Neural cell (in vitro differentiated cells): ENCODE measurements at regions not wholly inside any gene's neighbourhood (a gene's known extent, or its start where the extent isn't known, plus 50 kb on each side); places are given as distances from the start of the nearest gene placed in this dataset.

Experiments used
- H2AFZ ChIP-seq: fragments of 200-600, 300-800 bp; sonication (generic), shearing (Covaris generic); 2 replicates; pipeline ENCODE4 v1.6.0; 2014; ENCODE audit warnings: low read depth, mild to moderate bottlenecking, antibody characterized with exemption, low read length, moderate library complexity
- H3F3A ChIP-seq: fragments of 200-600 bp; shearing (Covaris generic); 2 replicates; pipeline ENCODE4 v1.6.1; 2016; ENCODE audit warnings: mild to moderate bottlenecking, moderate library complexity, mixed read lengths, antibody characterized with exemption, low read length; ENCODE audit not compliant: insufficient read depth, poor library complexity, severe bottlenecking
- H3K27ac ChIP-seq: fragments of 200-600, 300-800 bp; sonication (generic), shearing (Covaris generic); 2 replicates; pipeline ENCODE4 v1.5.1; 2014; ENCODE audit warnings: mild to moderate bottlenecking, low read length, moderate library complexity
- H3K27me3 ChIP-seq: fragments of 300-800, 200-600 bp; sonication (generic), shearing (Covaris generic); 2 replicates; pipeline ENCODE4 v1.6.0; 2014; ENCODE audit warnings: mild to moderate bottlenecking, low read depth, low read length, moderate library complexity; ENCODE audit not compliant: insufficient read depth
- H3K36me3 ChIP-seq: fragments of 300-800, 200-600 bp; sonication (generic), shearing (Covaris generic); 2 replicates; pipeline ENCODE4 v1.5.1; 2014; ENCODE audit warnings: mild to moderate bottlenecking, antibody characterized with exemption, low read length, moderate library complexity; ENCODE audit not compliant: insufficient read depth
- H3K4me2 ChIP-seq: fragments of 300-800, 200-600 bp; sonication (generic), shearing (Covaris generic); 2 replicates; pipeline ENCODE4 v1.6.0; 2014; ENCODE audit warnings: mild to moderate bottlenecking, low read length
- H3K4me3 ChIP-seq: fragments of 300-800, 200-600 bp; sonication (generic), shearing (Covaris generic); 2 replicates; pipeline ENCODE4 v1.5.1; 2014; ENCODE audit warnings: mild to moderate bottlenecking, low read length, moderate library complexity
- H3K79me2 ChIP-seq: fragments of 200-600 bp; shearing (Covaris generic); replicated peaks from 2 replicates; pipeline ENCODE4 v1.6.0; 2014; ENCODE audit warnings: mild to moderate bottlenecking, low read length, moderate library complexity; ENCODE audit not compliant: insufficient read depth
- H3K9ac ChIP-seq: fragments of 300-800, 200-600 bp; sonication (generic), shearing (Covaris generic); 2 replicates; pipeline ENCODE4 v1.6.1; 2016; ENCODE audit warnings: mild to moderate bottlenecking, low read length, mixed read lengths
- H3K9me2 ChIP-seq: fragments of 200-600 bp; shearing (Covaris generic); 2 replicates; pipeline ENCODE4 v1.6.1; 2016; ENCODE audit warnings: mild to moderate bottlenecking, low read length, mixed read lengths; ENCODE audit not compliant: insufficient read depth
- H3K9me3 ChIP-seq: fragments of 200-600, 300-800 bp; sonication (generic), shearing (Covaris generic); 2 replicates; pipeline ENCODE4 v1.6.1; 2016; ENCODE audit warnings: mild to moderate bottlenecking, mixed run types, low read length, moderate library complexity, mixed read lengths
- H4K20me1 ChIP-seq: fragments of 200-600 bp; shearing (Covaris generic); 2 replicates; pipeline ENCODE4 v1.6.1; 2016; ENCODE audit warnings: mild to moderate bottlenecking, mixed run types; ENCODE audit not compliant: insufficient read depth
- CTCF ChIP-seq: fragments of 450-650 bp; IDR thresholded peaks from 2 replicates; pipeline ENCODE4 v1.5.1; 2014; ENCODE audit warnings: antibody characterized with exemption, mild to moderate bottlenecking, moderate library complexity; ENCODE audit not compliant: poor library complexity, severe bottlenecking
- EP300 ChIP-seq: fragments of 450-650 bp; conservative IDR thresholded peaks from 2 replicates; pipeline ENCODE4 v1.6.1; 2014; ENCODE audit warnings: antibody characterized with exemption, mild to moderate bottlenecking, moderate library complexity; ENCODE audit not compliant: poor library complexity, severe bottlenecking
- EZH2 ChIP-seq: fragments of 200-600, 300-800 bp; shearing (Covaris generic), sonication (generic); IDR thresholded peaks from 2 replicates; pipeline ENCODE4 v1.6.1; 2014; ENCODE audit warnings: antibody characterized with exemption, low read length, borderline replicate concordance, mild to moderate bottlenecking; ENCODE audit not compliant: insufficient read depth, poor library complexity, severe bottlenecking
- MXI1 ChIP-seq: fragments of 450-650 bp; conservative IDR thresholded peaks from 2 replicates; pipeline ENCODE4 v1.6.1; 2014; ENCODE audit warnings: antibody characterized with exemption, mild to moderate bottlenecking; ENCODE audit not compliant: poor library complexity, severe bottlenecking
- POLR2AphosphoS5 ChIP-seq: IDR thresholded peaks from 2 replicates; pipeline ENCODE4 v1.6.1; 2012
- REST ChIP-seq: IDR thresholded peaks from 2 replicates; pipeline ENCODE4 v1.6.1; 2012; ENCODE audit warnings: borderline replicate concordance
- SMC3 ChIP-seq: fragments of 450-650 bp; conservative IDR thresholded peaks from 2 replicates; pipeline ENCODE4 v1.6.1; 2014; ENCODE audit warnings: antibody characterized with exemption, mild to moderate bottlenecking, moderate library complexity; ENCODE audit not compliant: poor library complexity
- TAF1 ChIP-seq: IDR thresholded peaks from 2 replicates; pipeline ENCODE4 v1.6.1; 2012; ENCODE audit warnings: low read depth

- no peaks in the 10 kb centered on the region for H3K9me2 ChIP-seq
- TF ChIP-seq CTCF (no peak), EP300 (no peak)
- no peak overlapping the region for H3K9ac ChIP-seq
- H3K27ac ChIP-seq: no peak overlapping the region
- no peaks in the 10 kb centered on the region for H3K36me3 ChIP-seq
- H3K4me3 ChIP-seq: no peak overlapping the region
- no peaks in the 10 kb centered on the region for H4K20me1 ChIP-seq
- H2AFZ ChIP-seq: no peak overlapping the region
- H3F3A ChIP-seq: no peaks in the 10 kb centered on the region
- H3K4me2 ChIP-seq: no peak overlapping the region
- H3K27me3 ChIP-seq: no peaks in the 10 kb centered on the region
- no peaks in the 10 kb centered on the region for H3K9me3 ChIP-seq
- H3K79me2 ChIP-seq: no peaks in the 10 kb centered on the region
Measured at GRCh38 chr9:28341913-28342312, 768.6 kb upstream of the C9orf72 start.

GRCh38 chr9:28342815-28343338 is 769.6 kb upstream of the C9orf72 start:
- Histone ChIP-seq H3K27me3 (no peaks in the 10 kb centered on the region), H3K27ac (no peak overlapping the region), H3K9me3 (no peaks in the 10 kb centered on the region), H3F3A (no peaks in the 10 kb centered on the region), H3K9ac (no peak overlapping the region), H2AFZ (no peak overlapping the region), H4K20me1 (no peaks in the 10 kb centered on the region), H3K79me2 (no peaks in the 10 kb centered on the region), H3K36me3 (no peaks in the 10 kb centered on the region), H3K4me2 (no peak overlapping the region), H3K9me2 (no peaks in the 10 kb centered on the region), H3K4me3 (no peak overlapping the region)
- TF ChIP-seq CTCF (no peak), REST (no peak), TAF1 (no peak), EZH2 (no peak)

GRCh38 chr9:28363151-28363562 is 789.9 kb upstream of the C9orf72 start:
- Histone ChIP-seq H3K36me3 (no peaks in the 10 kb centered on the region), H3K9me2 (no peaks in the 10 kb centered on the region), H2AFZ (no peak overlapping the region), H3K4me2 (no peak overlapping the region), H3K27me3 (no peaks in the 10 kb centered on the region), H3K27ac (no peak overlapping the region), H3K4me3 (no peak overlapping the region), H3K9me3 (no peaks in the 10 kb centered on the region), H3K9ac (no peak overlapping the region), H3K79me2 (no peaks in the 10 kb centered on the region), H4K20me1 (no peaks in the 10 kb centered on the region), H3F3A (no peaks in the 10 kb centered on the region)
- no peak for TF ChIP-seq POLR2AphosphoS5
- no peak for TF ChIP-seq MXI1
- TF ChIP-seq REST: no peak
- TF ChIP-seq CTCF: no peak
- no peak for TF ChIP-seq EP300
- no peak for TF ChIP-seq EZH2
- TF ChIP-seq SMC3: no peak
